ENCODE measurements at regions not wholly inside any gene's neighbourhood (a gene's known extent, or its start where the extent isn't known, plus 50 kb on each side); places are given as distances from the start of the nearest gene placed in this dataset.
"Not testable (repeated sequence)": the region's sequence is repeated elsewhere in the genome, so short reads cannot be mapped to it uniquely, and the experiment has no call there.

DNA sequence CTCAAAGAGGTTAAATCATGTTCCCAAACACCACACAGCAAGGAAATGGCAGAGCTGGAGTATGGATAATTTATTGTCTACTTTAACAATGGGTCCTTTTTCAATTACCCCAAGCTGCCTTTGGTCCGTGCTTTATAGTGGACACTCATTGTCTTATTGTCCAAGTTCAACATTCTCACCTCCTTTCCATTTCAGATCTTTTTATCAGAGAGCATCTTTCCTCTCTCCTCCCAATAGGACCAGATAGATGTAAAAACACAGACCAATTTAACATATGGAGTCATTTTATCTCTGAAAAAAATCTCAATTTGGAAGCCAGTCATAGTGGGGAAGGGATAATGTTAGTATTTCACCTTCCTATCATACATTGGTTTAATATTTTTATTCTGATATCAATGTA lies 83.5 kb upstream of the WAC start:
- no peak for DNase-seq

DNA sequence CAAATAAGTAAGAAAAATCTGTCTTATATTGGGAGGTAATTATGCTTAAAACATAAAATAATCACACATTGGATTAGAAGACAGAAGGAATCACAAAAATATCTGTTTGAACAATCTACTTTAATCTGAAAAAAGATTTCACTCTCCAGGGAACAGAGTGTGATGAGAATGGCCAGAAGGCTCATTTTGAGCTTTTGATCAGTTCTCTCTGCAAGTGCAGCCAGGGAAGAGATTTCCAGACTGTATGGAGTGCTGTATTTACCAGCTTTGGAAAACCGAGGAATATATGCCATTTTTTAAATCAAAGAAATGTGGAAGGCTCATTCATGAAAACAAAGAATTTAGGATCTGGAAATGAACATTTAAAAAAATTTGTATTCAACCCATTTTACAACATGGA lies 83.0 kb upstream of the WAC start:
- no peak for DNase-seq

GRCh38 chr10:28453926-28454325 lies 79.0 kb upstream of the WAC start:
- DNase-seq: no peak

DNA sequence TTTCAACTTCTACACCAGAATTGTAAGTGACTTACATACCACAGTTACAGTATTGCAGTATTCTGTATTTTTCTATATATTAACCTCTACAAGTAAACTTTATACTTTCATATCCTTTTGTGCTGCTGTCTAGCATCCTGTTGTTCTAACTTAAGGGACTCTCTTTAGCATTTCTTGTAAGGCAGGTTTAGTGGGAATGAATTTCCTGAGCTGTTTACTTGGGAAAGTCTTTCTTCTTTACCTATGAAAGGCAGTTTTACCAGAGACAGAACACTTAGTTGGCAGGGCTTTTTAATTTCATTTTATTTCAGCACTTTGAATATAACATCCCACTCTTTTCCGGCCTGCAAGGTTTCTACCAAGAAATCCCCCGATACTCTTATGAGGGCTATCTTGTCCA lies 75.8 kb upstream of the WAC start:
- no peak for DNase-seq

- DNase-seq: not testable (repeated sequence)
These were observed 75.0 kb upstream of the WAC start for GRCh38 chr10:28457873-28458272.

DNA sequence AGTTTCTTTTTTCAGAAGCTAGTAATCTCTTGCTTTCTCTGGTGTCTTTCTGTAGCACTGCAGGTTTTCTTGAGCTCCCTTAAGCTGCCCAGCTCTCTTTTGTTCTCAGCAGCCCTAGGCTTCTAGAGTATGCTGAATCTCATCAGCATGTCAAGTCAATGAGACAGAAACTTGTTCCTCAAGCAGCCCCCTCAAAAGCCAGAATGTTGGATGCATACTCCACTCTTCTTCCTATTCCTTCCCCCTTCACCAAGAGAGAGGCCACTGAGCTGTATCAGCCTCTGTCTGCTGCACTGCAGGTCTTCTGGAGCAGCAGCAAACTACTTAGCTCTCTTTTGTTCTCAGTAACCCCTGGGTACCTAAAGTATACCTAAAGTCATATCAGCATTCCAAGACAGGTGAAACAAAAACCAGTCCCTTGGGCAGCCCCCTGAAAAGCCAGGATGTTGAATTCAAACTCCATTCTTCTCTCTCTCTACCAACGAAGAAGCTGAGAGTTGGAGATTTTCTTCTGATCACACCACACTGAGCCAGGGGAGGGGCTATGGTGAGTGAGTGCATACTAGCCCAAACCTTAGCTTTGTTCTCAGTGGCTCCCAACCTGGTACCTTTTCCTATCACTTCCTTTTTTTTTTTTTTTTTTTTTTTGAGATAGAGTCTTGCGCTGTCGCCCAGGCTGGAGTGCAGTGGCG lies 73.3 kb upstream of the WAC start:
- DNase-seq: no peak

GRCh38 chr10:28463141-28463540 lies 69.8 kb upstream of the WAC start:
- no peak for DNase-seq

DNA sequence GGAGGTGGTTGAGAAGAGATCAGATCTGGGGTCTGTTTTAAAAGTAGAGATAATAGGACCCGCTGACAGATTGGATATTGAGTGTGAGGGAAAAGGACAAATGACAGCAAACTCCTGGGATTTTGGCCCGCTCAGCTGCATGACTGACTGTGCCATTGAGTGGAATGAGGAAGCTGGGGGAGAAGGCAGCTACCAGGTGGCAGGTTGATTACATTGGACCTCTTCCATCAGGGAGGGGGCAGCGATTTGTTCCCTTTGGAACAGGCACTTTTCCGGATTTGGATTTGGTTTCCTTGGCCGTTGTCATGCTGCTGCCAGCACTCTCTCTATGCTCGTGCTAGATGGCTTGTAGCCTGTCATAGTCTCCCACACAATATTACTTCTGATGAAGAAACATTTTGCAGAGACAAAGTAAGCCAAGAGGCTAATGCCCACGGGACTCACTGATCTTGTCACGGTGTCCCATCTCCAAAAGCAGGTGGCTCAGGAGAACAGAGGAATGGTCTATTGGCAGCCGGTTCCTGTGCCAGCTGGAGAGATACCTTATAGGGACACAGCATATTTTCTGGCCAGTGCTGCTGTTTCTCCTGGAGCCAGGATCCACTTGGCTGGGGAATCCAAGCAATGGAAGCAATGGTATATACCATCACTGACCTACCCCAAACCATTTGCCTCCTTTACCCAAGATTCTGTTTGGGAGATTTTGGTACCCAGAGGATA lies 69.1 kb upstream of the WAC start:
- no peak for DNase-seq

- no peak for DNase-seq
These were observed 65.3 kb upstream of the WAC start for GRCh38 chr10:28467615-28468014.

GRCh38 chr10:28468707-28469483 lies 64.0 kb upstream of the WAC start:
- no peak for DNase-seq

- DNase-seq: no peak
These were observed 61.9 kb upstream of the WAC start for GRCh38 chr10:28470873-28471651.

DNA sequence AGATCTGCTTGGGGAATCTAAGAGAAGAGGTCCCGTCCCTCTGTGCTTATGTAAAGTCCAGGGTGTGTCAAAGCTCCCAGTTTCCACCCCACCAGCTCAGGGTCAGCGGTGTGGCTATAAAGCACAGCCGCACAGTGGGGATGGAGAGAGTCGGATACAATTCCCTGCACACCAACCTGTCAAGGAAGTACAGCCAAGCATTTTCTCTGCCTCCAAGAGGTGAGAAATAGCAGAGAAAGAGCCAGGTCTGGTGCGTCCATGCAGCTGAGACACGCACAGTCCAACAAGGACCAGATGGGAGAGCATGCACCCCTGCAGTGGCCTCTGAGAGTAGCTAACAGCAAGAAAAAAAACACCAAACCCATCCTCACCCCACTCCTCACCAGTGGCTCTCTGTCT lies 61.3 kb upstream of the WAC start:
- no peak for DNase-seq

DNA sequence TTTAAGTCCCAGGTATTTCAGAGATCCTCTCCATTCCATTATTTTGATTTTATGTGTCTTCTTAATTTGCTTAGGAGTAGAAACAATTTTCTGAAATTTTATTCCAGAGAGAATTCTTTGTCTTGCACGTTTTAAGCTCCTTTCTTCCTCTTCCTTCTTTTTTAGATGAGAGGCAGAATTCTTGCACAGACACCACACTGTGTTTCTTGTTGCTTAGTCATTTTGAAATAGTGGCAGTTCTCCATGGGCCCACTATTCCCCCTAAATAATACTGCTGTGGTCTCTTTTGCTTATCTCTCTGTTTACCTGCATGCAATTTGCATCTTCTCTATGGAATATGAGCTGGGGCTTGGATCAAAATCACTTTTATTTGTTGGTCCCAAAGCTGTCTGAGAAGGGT lies 54.3 kb upstream of the WAC start:
- no peak for DNase-seq

DNA sequence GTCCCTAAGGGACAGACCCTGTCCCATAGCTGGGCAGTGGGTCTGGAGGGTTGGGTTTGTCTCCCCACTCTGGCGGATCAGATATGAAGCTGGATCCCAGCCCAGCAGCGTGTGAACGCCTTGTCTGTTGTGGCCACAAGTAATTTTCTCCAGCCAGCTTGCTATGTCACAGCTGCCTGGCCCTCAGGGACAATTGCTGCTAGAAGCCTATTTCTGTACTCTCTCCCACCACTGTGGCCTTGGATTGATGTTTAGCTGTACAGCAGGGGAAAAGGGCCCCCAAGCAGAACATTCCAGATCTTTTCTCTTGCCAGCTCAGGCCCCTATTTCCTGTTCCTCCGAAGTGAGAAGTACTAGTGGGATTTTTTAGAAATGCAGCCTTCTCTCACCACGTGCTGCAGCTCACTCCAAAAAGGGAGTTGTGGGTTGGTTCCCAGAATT lies 53.5 kb upstream of the WAC start:
- DNase-seq: no peak

- DNase-seq: no peak
These were observed 52.8 kb upstream of the WAC start for GRCh38 chr10:28479927-28480627.

- DNase-seq: no peak
These were observed 52.3 kb upstream of the WAC start for GRCh38 chr10:28480628-28480965.

- not testable (repeated sequence) for DNase-seq
These were observed 51.6 kb upstream of the WAC start for GRCh38 chr10:28481346-28481745.

GRCh38 chr10:28481968-28482367 lies 51.0 kb upstream of the WAC start:
- no peak for DNase-seq

Measured in effector CD4-positive, alpha-beta T cell (primary cell).